ENCODE measurements at regions not wholly inside any gene's neighbourhood (a gene's known extent, or its start where the extent isn't known, plus 50 kb on each side); places are given as distances from the start of the nearest gene placed in this dataset.

DNA sequence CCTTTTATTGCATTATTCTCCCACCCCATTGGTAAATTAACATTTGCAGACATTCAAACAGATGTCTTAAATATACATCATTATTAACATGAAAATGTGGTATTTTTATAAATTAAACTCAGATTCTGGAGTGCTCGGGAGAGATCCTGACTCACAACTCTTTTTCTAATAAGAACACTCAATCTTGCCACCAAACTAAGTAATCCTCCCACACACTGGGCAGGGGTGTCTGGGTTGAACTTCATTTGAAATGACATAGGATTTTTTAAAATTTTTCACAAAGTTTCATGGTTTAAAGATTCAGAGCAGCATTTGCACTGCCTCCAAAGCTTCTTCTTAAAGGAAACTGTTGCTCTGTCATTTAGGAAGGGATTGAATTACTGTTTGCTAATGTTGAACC, 754.3 kb downstream of the MECOM start:
- TF ChIP-seq, protein P1, sequence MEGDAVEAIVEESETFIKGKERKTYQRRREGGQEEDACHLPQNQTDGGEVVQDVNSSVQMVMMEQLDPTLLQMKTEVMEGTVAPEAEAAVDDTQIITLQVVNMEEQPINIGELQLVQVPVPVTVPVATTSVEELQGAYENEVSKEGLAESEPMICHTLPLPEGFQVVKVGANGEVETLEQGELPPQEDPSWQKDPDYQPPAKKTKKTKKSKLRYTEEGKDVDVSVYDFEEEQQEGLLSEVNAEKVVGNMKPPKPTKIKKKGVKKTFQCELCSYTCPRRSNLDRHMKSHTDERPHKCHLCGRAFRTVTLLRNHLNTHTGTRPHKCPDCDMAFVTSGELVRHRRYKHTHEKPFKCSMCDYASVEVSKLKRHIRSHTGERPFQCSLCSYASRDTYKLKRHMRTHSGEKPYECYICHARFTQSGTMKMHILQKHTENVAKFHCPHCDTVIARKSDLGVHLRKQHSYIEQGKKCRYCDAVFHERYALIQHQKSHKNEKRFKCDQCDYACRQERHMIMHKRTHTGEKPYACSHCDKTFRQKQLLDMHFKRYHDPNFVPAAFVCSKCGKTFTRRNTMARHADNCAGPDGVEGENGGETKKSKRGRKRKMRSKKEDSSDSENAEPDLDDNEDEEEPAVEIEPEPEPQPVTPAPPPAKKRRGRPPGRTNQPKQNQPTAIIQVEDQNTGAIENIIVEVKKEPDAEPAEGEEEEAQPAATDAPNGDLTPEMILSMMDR (IDR thresholded peaks at IDR 0.05; ENCODE audit: low read depth, low read length): no peak
- no peak for DNase-seq (ENCODE audit: extremely low read depth, low read depth)

DNA sequence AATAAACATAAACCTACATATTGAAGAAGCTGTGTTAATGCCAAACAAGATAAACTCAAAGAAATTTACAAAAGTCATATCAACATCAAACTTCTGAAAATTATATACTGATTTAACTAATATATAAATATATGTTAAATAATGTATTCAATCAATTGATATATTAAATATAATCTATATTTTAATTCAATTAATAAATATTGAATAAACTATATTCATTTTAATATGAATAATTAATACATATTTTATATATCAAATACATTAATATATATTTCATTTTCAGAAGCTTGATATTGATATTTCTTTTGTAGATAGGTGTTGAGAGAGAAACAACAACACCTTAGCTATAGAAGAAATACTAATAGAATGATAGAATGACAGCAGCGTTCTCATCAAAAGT, 768.1 kb downstream of the MECOM start:
- TF ChIP-seq, protein P1 (IDR thresholded peaks at IDR 0.05; ENCODE audit: low read depth, low read length): no peak
- no peak for DNase-seq (ENCODE audit: extremely low read depth, low read depth)

DNA sequence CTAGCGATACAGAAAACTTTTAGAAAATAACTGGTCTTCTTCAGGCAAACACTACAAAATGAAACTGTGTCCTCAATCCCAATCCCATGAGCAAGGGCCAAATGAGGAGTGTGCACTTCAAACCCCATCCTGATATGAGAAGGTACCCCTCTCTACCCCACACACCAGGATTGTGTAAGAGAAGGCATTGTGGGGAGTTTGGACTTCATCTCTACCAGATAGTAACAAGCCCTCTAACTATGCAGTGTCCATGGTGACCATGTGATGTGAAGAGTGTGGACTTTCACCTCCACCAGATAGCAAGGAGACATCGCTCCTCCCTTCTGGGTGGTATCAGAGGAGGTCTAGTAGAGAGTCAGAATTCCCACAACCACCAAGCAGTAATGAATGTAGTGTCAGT, 769.3 kb downstream of the MECOM start:
- TF ChIP-seq, protein P1 (IDR thresholded peaks at IDR 0.05; ENCODE audit: low read depth, low read length): no peak
- no peak for DNase-seq (ENCODE audit: extremely low read depth, low read depth)

DNA sequence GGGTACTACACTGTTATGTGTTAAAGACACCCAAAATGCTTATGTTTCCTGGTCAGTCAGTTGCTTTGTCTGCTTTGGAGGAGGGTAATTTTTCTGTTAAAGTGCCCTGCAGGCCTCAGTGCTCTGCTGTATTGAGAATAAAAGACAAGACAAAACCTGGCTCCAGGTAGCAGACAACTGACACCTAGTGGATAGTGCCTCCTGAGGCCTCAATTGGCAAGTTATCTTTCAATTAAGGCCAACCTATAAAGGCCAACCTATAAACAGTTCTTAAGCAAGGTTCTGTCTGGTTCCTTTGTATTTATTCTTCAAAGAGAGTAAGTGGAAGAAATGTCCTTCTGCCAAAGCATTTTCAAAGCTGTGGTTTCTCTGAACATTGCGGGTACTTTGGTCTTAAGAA, 773.8 kb downstream of the MECOM start:
- TF ChIP-seq, protein P1 (IDR thresholded peaks at IDR 0.05; ENCODE audit: low read depth, low read length): no peak
- DNase-seq (ENCODE audit: extremely low read depth, low read depth): no peak

DNA sequence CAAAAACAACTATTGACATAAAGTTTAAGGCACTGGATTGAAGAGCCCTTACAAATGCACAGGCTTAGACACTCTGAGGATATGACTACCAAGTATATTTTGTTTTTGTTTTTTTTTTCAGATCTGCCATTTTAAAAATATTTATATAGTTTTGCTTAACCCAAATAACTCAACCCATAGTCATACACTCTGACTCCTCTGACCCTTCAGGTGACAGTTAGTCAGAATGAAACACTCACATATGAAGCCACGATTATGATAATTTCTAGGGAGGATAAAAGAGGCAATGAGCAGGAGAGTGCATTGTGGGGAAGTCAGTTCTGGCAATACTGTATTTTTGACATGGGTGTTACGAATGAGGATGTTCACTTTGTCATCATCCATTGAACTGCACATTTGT, 774.7 kb downstream of the MECOM start:
- TF ChIP-seq, protein P1 (IDR thresholded peaks at IDR 0.05; ENCODE audit: low read depth, low read length): no peak
- no peak for DNase-seq (ENCODE audit: extremely low read depth, low read depth)

DNA sequence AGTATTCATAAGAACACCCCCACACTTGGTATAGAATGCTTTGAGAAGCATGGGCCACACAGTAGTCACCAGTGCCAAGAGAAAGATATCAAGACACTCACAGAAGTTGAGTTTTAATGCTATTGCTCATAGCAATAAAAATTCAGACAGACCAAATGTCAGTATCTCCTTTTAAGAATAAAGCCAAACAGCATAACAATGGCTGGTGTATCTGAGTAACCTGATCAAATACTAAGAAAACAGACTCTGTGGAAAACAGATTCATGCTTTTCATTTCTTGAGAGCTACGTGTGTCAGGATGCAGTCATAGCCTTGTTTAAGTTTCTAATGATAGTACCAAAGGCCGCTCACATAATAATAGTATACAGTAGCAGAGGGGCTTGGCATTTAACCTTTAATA, 778.5 kb downstream of the MECOM start:
- no peak for DNase-seq (ENCODE audit: extremely low read depth, low read depth)
- TF ChIP-seq, protein P1 (IDR thresholded peaks at IDR 0.05; ENCODE audit: low read depth, low read length): no peak

DNA sequence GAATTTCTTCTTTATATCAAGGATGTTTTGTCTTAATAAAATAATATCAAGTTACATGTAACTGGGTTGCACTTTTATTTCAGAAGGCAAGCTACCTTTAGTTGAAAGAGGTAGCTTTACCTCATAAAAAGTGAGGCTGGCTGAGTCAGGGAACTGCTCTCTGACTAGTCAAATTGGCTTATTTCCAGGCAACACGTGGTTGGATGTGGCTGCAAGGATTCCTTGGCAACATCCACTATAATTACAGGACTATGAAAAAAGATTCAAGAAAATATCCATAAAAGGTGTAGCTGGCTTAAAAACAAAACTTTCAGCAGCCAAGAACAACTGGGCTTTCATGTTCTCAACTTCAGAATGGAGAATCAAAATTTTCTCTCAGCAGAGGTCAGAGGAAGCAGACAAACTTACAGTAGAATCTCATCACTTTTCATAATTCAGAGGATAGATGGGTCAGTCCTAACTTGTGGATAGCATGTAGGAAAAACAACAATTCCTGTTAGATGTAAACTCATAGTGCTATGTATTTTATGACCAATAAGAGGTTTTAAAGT, 779.1 kb downstream of the MECOM start:
- peak; percentile 18 for DNase-seq (ENCODE audit: extremely low read depth, low read depth)
- TF ChIP-seq, protein P1 (IDR thresholded peaks at IDR 0.05; ENCODE audit: low read depth, low read length): no peak

Measured in AG09319 (cell line).